Gastroesophageal sphincter (tissue), 4 donors: ENCODE measurements at regions not wholly inside any gene's neighbourhood (a gene's known extent, or its start where the extent isn't known, plus 50 kb on each side); places are given as distances from the start of the nearest gene placed in this dataset.

ENCODE experiments used
- ATAC-seq: fragments of 150-250 bp; one replicate; pipeline ENCODE4 v1.9.1; 2016; ENCODE audit warnings: mild to moderate bottlenecking, moderate library complexity
- H3K27ac ChIP-seq, 4 donors: fragments of 200-600 bp; sonication (generic) in 3 of 4; 1 replicate in 3 of 4; 2 replicates in 1 of 4; pipeline ENCODE4 v1.5.1; 2016 to 2019
- H3K27me3 ChIP-seq: fragments of 200-600 bp; sonication (generic); one replicate; pipeline ENCODE4 v1.5.1; 2019
- H3K36me3 ChIP-seq, 2 donors: fragments of 200-600 bp; sonication (generic); one replicate each; pipeline ENCODE4 v1.5.1; 2019; ENCODE audit warnings: control low read depth in 1 of 2
- H3K4me1 ChIP-seq, 3 donors: fragments of 200-600 bp; sonication (generic); 1 replicate in 2 of 3; 2 replicates in 1 of 3; pipeline ENCODE4 v1.5.1; 2016 to 2019; ENCODE audit warnings: control low read depth in 2 of 3
- H3K4me3 ChIP-seq, 2 donors: fragments of 200-600 bp; sonication (generic); one replicate each; pipeline ENCODE4 v1.5.1; 2019; ENCODE audit warnings: mild to moderate bottlenecking in 1 of 2, moderate library complexity in 1 of 2
- H3K9me3 ChIP-seq, 3 donors: fragments of 200-600 bp; sonication (generic); one replicate each; pipeline ENCODE4 v1.5.1; 2017 to 2019; ENCODE audit warnings: control low read depth in 2 of 3
- CTCF ChIP-seq, 4 experiments: fragments of 200-600 bp in 2 of 4; fragments of 450-650 bp in 2 of 4; sonication (generic) in 1 of 4; IDR thresholded peaks; one replicate each; pipeline ENCODE4 v1.5.1; 2017 to 2019; ENCODE audit warnings: antibody characterized with exemption in 4 of 4, mild to moderate bottlenecking in 2 of 4, moderate library complexity in 2 of 4
- EP300 ChIP-seq: sonication (generic); formaldehyde crosslinking; IDR thresholded peaks from one replicate; pipeline ENCODE4 v1.6.1; 2017; ENCODE audit warnings: antibody characterized with exemption, mild to moderate bottlenecking
- POLR2A ChIP-seq, 2 donors: fragments of 450-650 bp; IDR thresholded peaks; one replicate each; pipeline ENCODE4 v1.6.1; 2017; ENCODE audit warnings: antibody characterized with exemption in 2 of 2, mild to moderate bottlenecking in 2 of 2, moderate library complexity in 1 of 2
- POLR2AphosphoS5 ChIP-seq: sonication (generic); formaldehyde crosslinking; IDR thresholded peaks from one replicate; pipeline ENCODE4 v1.6.1; 2017; ENCODE audit warnings: antibody characterized with exemption
- WGBS, 2 donors: methylation state at CpG; one replicate each; pipeline ENCODE4 v1.1.5; 2018; ENCODE audit warnings: low coverage in 1 of 2; 5-methylcytosine and 5-hydroxymethylcytosine counted together

- no peak for ATAC-seq
- H3K9me3 ChIP-seq: no peaks in the 10 kb centered on the region
- no peaks in the 10 kb centered on the region for H3K36me3 ChIP-seq
- H3K4me1 ChIP-seq: no peaks in the 10 kb centered on the region
- no peak overlapping the region for H3K27ac ChIP-seq
- no peaks in the 10 kb centered on the region for H3K27me3 ChIP-seq
- no peak overlapping the region for H3K4me3 ChIP-seq
- TF ChIP-seq EP300: no peak
- TF ChIP-seq POLR2A (IDR thresholded peaks at IDR 0.05): no peak
- TF ChIP-seq POLR2AphosphoS5: no peak
- no peak for TF ChIP-seq CTCF (IDR thresholded peaks at IDR 0.05)
Measured at GRCh38 chr4:32112891-32113290, 1392.7 kb downstream of the PCDH7 start.

- ATAC-seq: no peak
- TF ChIP-seq POLR2AphosphoS5 (no peak), EP300 (no peak), POLR2A (IDR thresholded peaks at IDR 0.05) (no peak), CTCF (IDR thresholded peaks at IDR 0.05) (no peak)
- 61 to 65% methylated on average over 3 of the region's 3 CpGs for WGBS, 2 donors
- Histone ChIP-seq H3K27me3 (no peaks in the 10 kb centered on the region), H3K27ac (no peak overlapping the region), H3K9me3 (no peaks in the 10 kb centered on the region), H3K4me3 (no peak overlapping the region), H3K36me3 (no peaks in the 10 kb centered on the region), H3K4me1 (no peaks in the 10 kb centered on the region)
Measured at GRCh38 chr4:32117693-32118092, 1397.5 kb downstream of the PCDH7 start.

GRCh38 chr4:32119907-32120306, 1399.7 kb downstream of the PCDH7 start:
- no peak overlapping the region for H3K27ac ChIP-seq
- ATAC-seq: no peak
- no peaks in the 10 kb centered on the region for H3K9me3 ChIP-seq
- H3K4me3 ChIP-seq: no peak overlapping the region
- H3K27me3 ChIP-seq: no peaks in the 10 kb centered on the region
- H3K36me3 ChIP-seq: no peaks in the 10 kb centered on the region
- 100% methylated on average over 1 of the region's 1 CpG for WGBS, 2 donors
- TF ChIP-seq CTCF (IDR thresholded peaks at IDR 0.05): no peak
- TF ChIP-seq POLR2AphosphoS5: no peak
- no peak for TF ChIP-seq POLR2A (IDR thresholded peaks at IDR 0.05)
- no peak for TF ChIP-seq EP300
- no peaks in the 10 kb centered on the region for H3K4me1 ChIP-seq

GRCh38 chr4:32128549-32128948, 1408.4 kb downstream of the PCDH7 start:
- TF ChIP-seq EP300 (no peak), POLR2A (IDR thresholded peaks at IDR 0.05) (no peak), CTCF (IDR thresholded peaks at IDR 0.05) (no peak), POLR2AphosphoS5 (no peak)
- 66 to 69% methylated on average over 4 of the region's 4 CpGs for WGBS, 2 donors
- H3K9me3 ChIP-seq: no peaks in the 10 kb centered on the region

GRCh38 chr4:32129967-32130366, 1409.8 kb downstream of the PCDH7 start:
- TF ChIP-seq POLR2A (IDR thresholded peaks at IDR 0.05) (no peak), POLR2AphosphoS5 (no peak), EP300 (no peak), CTCF (IDR thresholded peaks at IDR 0.05) (no peak)
- ATAC-seq: no peak
- no peaks in the 10 kb centered on the region for H3K9me3 ChIP-seq
- no peaks in the 10 kb centered on the region for H3K27me3 ChIP-seq
- WGBS, 2 donors: 50 to 92% methylated on average over 2 of the region's 2 CpGs
- H3K4me1 ChIP-seq: no peaks in the 10 kb centered on the region
- H3K27ac ChIP-seq: no peak overlapping the region
- no peak overlapping the region for H3K4me3 ChIP-seq
- H3K36me3 ChIP-seq: no peaks in the 10 kb centered on the region

More at GRCh38 chr4:32128549-32128948, 1408.4 kb downstream of the PCDH7 start:
- no peak overlapping the region for H3K4me3 ChIP-seq
- no peak overlapping the region for H3K27ac ChIP-seq
- no peaks in the 10 kb centered on the region for H3K27me3 ChIP-seq
- H3K4me1 ChIP-seq: no peaks in the 10 kb centered on the region
- H3K36me3 ChIP-seq: no peaks in the 10 kb centered on the region
- ATAC-seq: no peak
